H1 (cell line): ENCODE measurements at regions not wholly inside any gene's neighbourhood (a gene's known extent, or its start where the extent isn't known, plus 50 kb on each side); places are given as distances from the start of the nearest gene placed in this dataset.
"Not testable (repeated sequence)": the region's sequence is repeated elsewhere in the genome, so short reads cannot be mapped to it uniquely, and the experiment has no call there.

Experiments used
- CTCF ChIA-PET: fragments of 300-600 bp; sonication (Branson Sonifier 250); formaldehyde crosslinking; loops from one replicate; lab custom pipeline; 2021; ENCODE audit not compliant: partially characterized antibody; lab: Charles Lee
- POLR2A ChIA-PET: fragments of 300-600 bp; sonication (Branson Sonifier 250); formaldehyde crosslinking; loops from one replicate; lab custom pipeline; 2021; ENCODE audit warnings: inconsistent platforms; ENCODE audit not compliant: partially characterized antibody; lab: Charles Lee
- DNase-seq, 2 experiments: peaks; one replicate each; pipeline versions ENCODE4 v3.0.0 to v3.0.0-alpha.2; 2010 to 2022; ENCODE audit warnings: low spot score in 2 of 2, low read depth in 1 of 2, mixed read lengths in 1 of 2
- FAIRE-seq: peaks from 2 replicates; lab custom pipeline; 2011; peaks lifted over from hg19 to GRCh38; lab: Jason Lieb, UNC
- H2AFZ ChIP-seq: 2 replicates; pipeline ENCODE4 v1.8.1; 2012; ENCODE audit warnings: low read length, inconsistent platforms
- H2AK5ac ChIP-seq: 2 replicates; pipeline ENCODE4 v1.6.1; 2013; ENCODE audit warnings: low read depth, low read length
- H2BK120ac ChIP-seq: replicated peaks from 2 replicates; pipeline ENCODE3; 2013; ENCODE audit warnings: low read depth, low read length, inconsistent platforms
- H2BK12ac ChIP-seq: 2 replicates; pipeline ENCODE4 v1.6.1; 2013; ENCODE audit warnings: low read depth, low read length
- H2BK15ac ChIP-seq: 2 replicates; pipeline ENCODE4 v1.6.1; 2013; ENCODE audit warnings: low read length
- H2BK20ac ChIP-seq: 2 replicates; pipeline ENCODE4 v1.6.1; 2013; ENCODE audit warnings: low read length
- H2BK5ac ChIP-seq: 2 replicates; pipeline ENCODE4 v1.6.1; 2013; ENCODE audit warnings: low read depth, low read length
- H3K14ac ChIP-seq: 2 replicates; pipeline ENCODE4 v1.6.1; 2013; ENCODE audit warnings: inconsistent platforms; ENCODE audit not compliant: insufficient read length
- H3K18ac ChIP-seq: 2 replicates; pipeline ENCODE4 v1.6.1; 2013; ENCODE audit warnings: low read length; ENCODE audit errors: extremely low read depth
- H3K23ac ChIP-seq: 2 replicates; pipeline ENCODE4 v1.6.1; 2013; ENCODE audit warnings: inconsistent platforms; ENCODE audit not compliant: insufficient read length
- H3K23me2 ChIP-seq: 2 replicates; pipeline ENCODE4 v1.6.1; 2013; ENCODE audit warnings: low read depth, low read length
- H3K27ac ChIP-seq: 2 replicates; pipeline ENCODE4 v1.6.1; 2011; ENCODE audit warnings: low read depth, low read length, inconsistent platforms
- H3K27me3 ChIP-seq, 4 experiments: replicated peaks in 1 of 4; 1 replicate in 1 of 4; 2 replicates in 3 of 4; pipeline versions ENCODE4 v1.6.1 to v1.8.1; 2011 to 2013; ENCODE audit warnings: low read length in 3 of 4, mild to moderate bottlenecking in 3 of 4, inconsistent platforms in 2 of 4, mixed read lengths in 2 of 4, moderate library complexity in 1 of 4; ENCODE audit not compliant: control insufficient read depth in 3 of 4, insufficient read depth in 3 of 4; ENCODE audit errors: extremely low read depth in 1 of 4
- H3K36me3 ChIP-seq, 4 experiments: 2 replicates each; pipeline versions ENCODE4 v1.6.1 to v1.8.1; 2011 to 2013; ENCODE audit warnings: mild to moderate bottlenecking in 4 of 4, low read length in 3 of 4, moderate library complexity in 2 of 4, control low read depth in 1 of 4, inconsistent platforms in 1 of 4; ENCODE audit not compliant: insufficient read depth in 4 of 4, control insufficient read depth in 2 of 4
- H3K4ac ChIP-seq: replicated peaks from 2 replicates; pipeline ENCODE3; 2013; ENCODE audit warnings: low read length, low read depth, mixed read lengths, inconsistent platforms; ENCODE audit not compliant: insufficient read length
- H3K4me1 ChIP-seq, 4 experiments: replicated peaks in 1 of 4; 1 replicate in 1 of 4; 2 replicates in 3 of 4; pipeline versions ENCODE4 v1.6.1 to v1.8.1; 2011 to 2013; ENCODE audit warnings: low read length in 3 of 4, inconsistent platforms in 2 of 4, mixed read lengths in 1 of 4; ENCODE audit not compliant: insufficient read depth in 4 of 4, control insufficient read depth in 3 of 4
- H3K4me2 ChIP-seq, 2 experiments: 2 replicates each; pipeline versions ENCODE4 v1.6.1 to v1.8.1; 2011 to 2013; ENCODE audit warnings: low read depth in 2 of 2, low read length in 2 of 2, control low read depth in 1 of 2, inconsistent platforms in 1 of 2, mild to moderate bottlenecking in 1 of 2; ENCODE audit not compliant: insufficient read depth in 1 of 2
- H3K4me3 ChIP-seq, 4 experiments: fragments of 200-600, 300-600 bp in 1 of 4; sonication (generic), shearing (Covaris generic), sonication (Bioruptor Twin) in 1 of 4; 2 replicates each; pipeline versions ENCODE4 v1.5.1 to v1.8.1; 2011 to 2016; ENCODE audit warnings: low read length in 4 of 4, low read depth in 3 of 4, control low read depth in 2 of 4, inconsistent platforms in 2 of 4, mild to moderate bottlenecking in 2 of 4, mixed read lengths in 1 of 4, moderate library complexity in 1 of 4; ENCODE audit not compliant: insufficient read depth in 2 of 4; ENCODE audit errors: extremely low read depth in 1 of 4
- H3K56ac ChIP-seq: replicated peaks from 2 replicates; pipeline ENCODE3; 2013; ENCODE audit warnings: low read depth, mild to moderate bottlenecking, mixed read lengths, low read length, inconsistent platforms; ENCODE audit not compliant: insufficient read length
- H3K79me1 ChIP-seq: 2 replicates; pipeline ENCODE4 v1.6.1; 2013; ENCODE audit warnings: low read depth, low read length, control low read depth
- H3K79me2 ChIP-seq, 2 experiments: 2 replicates each; pipeline versions ENCODE4 v1.6.1 to v1.8.1; 2012 to 2013; ENCODE audit warnings: low read length in 2 of 2, mild to moderate bottlenecking in 2 of 2, inconsistent platforms in 1 of 2; ENCODE audit not compliant: insufficient read depth in 2 of 2, control insufficient read depth in 1 of 2
- H3K9ac ChIP-seq, 4 experiments: replicated peaks in 1 of 4; 1 replicate in 1 of 4; 2 replicates in 3 of 4; pipeline versions ENCODE4 v1.6.1 to v1.8.1; 2011 to 2013; ENCODE audit warnings: low read depth in 3 of 4, low read length in 3 of 4, control low read depth in 2 of 4, mild to moderate bottlenecking in 2 of 4, moderate library complexity in 2 of 4, inconsistent platforms in 1 of 4; ENCODE audit errors: extremely low read depth in 1 of 4
- H3K9me3 ChIP-seq, 2 experiments: 2 replicates each; pipeline versions ENCODE4 v1.6.1 to v1.8.1; 2012 to 2013; ENCODE audit warnings: mild to moderate bottlenecking in 2 of 2, moderate library complexity in 2 of 2, control low read depth in 1 of 2, inconsistent platforms in 1 of 2, low read depth in 1 of 2, low read length in 1 of 2, mixed read lengths in 1 of 2; ENCODE audit not compliant: insufficient read depth in 2 of 2
- H4K20me1 ChIP-seq, 2 experiments: replicated peaks in 1 of 2; 2 replicates each; pipeline versions ENCODE3 to v1.8.1; 2011 to 2013; ENCODE audit warnings: inconsistent platforms in 2 of 2, low read length in 2 of 2, mild to moderate bottlenecking in 1 of 2; ENCODE audit not compliant: insufficient read depth in 2 of 2, control insufficient read depth in 1 of 2
- H4K5ac ChIP-seq: 2 replicates; pipeline ENCODE4 v1.6.1; 2013; ENCODE audit warnings: low read length, low read depth, mixed read lengths, inconsistent platforms; ENCODE audit not compliant: insufficient read length
- H4K8ac ChIP-seq: 2 replicates; pipeline ENCODE4 v1.8.0; 2013; ENCODE audit warnings: mild to moderate bottlenecking, moderate library complexity, low read length, inconsistent platforms; ENCODE audit not compliant: insufficient read depth; ENCODE audit errors: extremely low read depth
- H4K91ac ChIP-seq: replicated peaks from 2 replicates; pipeline ENCODE3; 2013; ENCODE audit warnings: low read length, mixed read lengths, inconsistent platforms; ENCODE audit not compliant: insufficient read length
- WGBS, 2 experiments: shearing (Covaris generic) in 1 of 2; methylation state at CpG; one replicate each; pipeline versions ENCODE4 v1.1.6 to v1.1.7; 2013 to 2015; ENCODE audit warnings: low lambda C conversion rate in 2 of 2, mixed read lengths in 2 of 2, inconsistent platforms in 1 of 2, low coverage in 1 of 2, missing lambda C conversion rate in 1 of 2; ENCODE audit not compliant: insufficient replicate concordance in 2 of 2, insufficient coverage in 1 of 2, insufficient read length in 1 of 2; ENCODE audit errors: extremely low coverage in 1 of 2, missing lambda C conversion rate in 1 of 2; 5-methylcytosine and 5-hydroxymethylcytosine counted together

DNA sequence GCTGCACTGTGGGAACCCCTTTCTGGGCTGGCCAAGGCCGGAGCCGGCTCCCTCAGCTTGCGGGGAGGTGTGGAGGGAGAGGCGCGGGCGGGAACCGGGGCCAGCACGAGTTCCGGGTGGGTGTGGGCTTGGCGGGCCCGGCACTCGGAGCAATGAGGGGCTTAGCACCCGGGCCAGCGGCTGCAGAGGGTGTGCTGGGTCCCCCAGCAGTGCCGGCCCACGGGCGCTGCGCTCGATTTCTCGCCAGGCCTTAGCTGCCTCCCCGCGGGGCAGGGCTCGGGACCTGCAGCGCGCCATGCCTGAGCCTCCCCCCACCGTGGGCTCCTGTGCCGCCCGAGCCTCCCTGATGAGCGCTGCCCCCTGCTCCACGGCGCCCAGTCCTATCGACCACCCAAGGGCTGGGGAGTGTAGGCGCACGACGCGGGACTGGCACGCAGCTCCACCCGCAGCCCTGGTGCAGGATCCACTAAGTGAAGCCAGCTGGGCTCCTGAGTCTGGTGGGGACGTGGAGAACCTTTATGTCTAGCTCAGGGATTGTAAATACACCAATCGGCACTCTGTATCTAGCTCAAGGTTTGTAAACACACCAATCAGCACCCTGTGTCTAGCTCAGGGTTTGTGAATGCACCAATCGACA, 180.8 kb upstream of the OTX2 start:
- H2BK5ac ChIP-seq, H2AFZ ChIP-seq, H3K18ac ChIP-seq, H3K23ac ChIP-seq, H2BK120ac ChIP-seq, H3K14ac ChIP-seq, H2AK5ac ChIP-seq, H3K56ac ChIP-seq, H4K5ac ChIP-seq, H3K36me3 ChIP-seq, H3K27ac ChIP-seq, H3K27me3 ChIP-seq, H3K79me2 ChIP-seq, DNase-seq, H2BK12ac ChIP-seq, H3K4ac ChIP-seq, H2BK15ac ChIP-seq, FAIRE-seq, H3K4me1 ChIP-seq, H4K8ac ChIP-seq, H3K23me2 ChIP-seq, H2BK20ac ChIP-seq, H3K9me3 ChIP-seq, H3K9ac ChIP-seq, H4K91ac ChIP-seq, H3K4me2 ChIP-seq, CTCF ChIA-PET, H3K4me3 ChIP-seq, POLR2A ChIA-PET, H4K20me1 ChIP-seq, H3K79me1 ChIP-seq: not testable (repeated sequence)
- 97% methylated on average over 27 of the region's 41 CpGs; no CpG with 5 or more reads in 1 of the 2 experiments for WGBS, 2 experiments
